Astrocyte (in vitro differentiated cells and primary cell): ENCODE measurements at regions not wholly inside any gene's neighbourhood (a gene's known extent, or its start where the extent isn't known, plus 50 kb on each side); places are given as distances from the start of the nearest gene placed in this dataset.

ENCODE experiments used
- CTCF ChIP-seq: IDR thresholded peaks from 2 replicates; pipeline ENCODE4 v1.5.1; 2011; ENCODE audit warnings: low read depth, mild to moderate bottlenecking, inconsistent platforms, low read length, moderate library complexity; ENCODE audit not compliant: insufficient read depth
- EZH2 ChIP-seq: IDR thresholded peaks from 2 replicates; pipeline ENCODE4 v1.6.1; 2012; ENCODE audit warnings: mild to moderate bottlenecking, low read length, inconsistent platforms; ENCODE audit not compliant: insufficient read depth

- no peak for TF ChIP-seq CTCF
- TF ChIP-seq EZH2, result no peak
Measured at GRCh38 chr9:73470766-73471165, 319.1 kb downstream of the ANXA1 start.
